ENCODE measurements at regions not wholly inside any gene's neighbourhood (a gene's known extent, or its start where the extent isn't known, plus 50 kb on each side); places are given as distances from the start of the nearest gene placed in this dataset.
A peak's percentile ranks its signal among the peaks of the same experiment; 100 is the strongest.

DNA sequence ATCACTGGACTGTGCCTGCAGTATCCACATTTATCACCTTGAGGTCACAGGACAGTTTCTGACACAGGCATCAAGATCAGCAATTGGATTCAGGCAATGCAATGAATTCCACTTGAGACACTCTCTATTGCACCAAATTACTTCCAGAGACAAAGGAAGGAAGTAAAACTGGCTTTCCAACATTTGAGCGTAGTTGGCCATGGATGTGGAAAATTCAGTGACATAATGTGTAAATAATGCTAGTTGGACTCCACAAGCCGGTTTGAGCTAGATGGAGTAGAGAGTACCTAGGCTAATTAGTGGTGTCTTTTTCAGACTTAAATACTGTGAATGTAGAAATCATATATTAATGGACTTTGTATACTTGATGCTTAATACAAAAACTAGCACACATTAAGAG, 168.3 kb upstream of the SYT1 start:
- TF ChIP-seq, protein P1, sequence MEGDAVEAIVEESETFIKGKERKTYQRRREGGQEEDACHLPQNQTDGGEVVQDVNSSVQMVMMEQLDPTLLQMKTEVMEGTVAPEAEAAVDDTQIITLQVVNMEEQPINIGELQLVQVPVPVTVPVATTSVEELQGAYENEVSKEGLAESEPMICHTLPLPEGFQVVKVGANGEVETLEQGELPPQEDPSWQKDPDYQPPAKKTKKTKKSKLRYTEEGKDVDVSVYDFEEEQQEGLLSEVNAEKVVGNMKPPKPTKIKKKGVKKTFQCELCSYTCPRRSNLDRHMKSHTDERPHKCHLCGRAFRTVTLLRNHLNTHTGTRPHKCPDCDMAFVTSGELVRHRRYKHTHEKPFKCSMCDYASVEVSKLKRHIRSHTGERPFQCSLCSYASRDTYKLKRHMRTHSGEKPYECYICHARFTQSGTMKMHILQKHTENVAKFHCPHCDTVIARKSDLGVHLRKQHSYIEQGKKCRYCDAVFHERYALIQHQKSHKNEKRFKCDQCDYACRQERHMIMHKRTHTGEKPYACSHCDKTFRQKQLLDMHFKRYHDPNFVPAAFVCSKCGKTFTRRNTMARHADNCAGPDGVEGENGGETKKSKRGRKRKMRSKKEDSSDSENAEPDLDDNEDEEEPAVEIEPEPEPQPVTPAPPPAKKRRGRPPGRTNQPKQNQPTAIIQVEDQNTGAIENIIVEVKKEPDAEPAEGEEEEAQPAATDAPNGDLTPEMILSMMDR (IDR thresholded peaks at IDR 0.05; ENCODE audit: low read depth, low read length, missing control alignments): no peak
- no peak overlapping the region for H3K4me3 ChIP-seq (replicated peaks; ENCODE audit: low read depth, low read length)
- no peak for DNase-seq (ENCODE audit: extremely low read depth, low read depth)

DNA sequence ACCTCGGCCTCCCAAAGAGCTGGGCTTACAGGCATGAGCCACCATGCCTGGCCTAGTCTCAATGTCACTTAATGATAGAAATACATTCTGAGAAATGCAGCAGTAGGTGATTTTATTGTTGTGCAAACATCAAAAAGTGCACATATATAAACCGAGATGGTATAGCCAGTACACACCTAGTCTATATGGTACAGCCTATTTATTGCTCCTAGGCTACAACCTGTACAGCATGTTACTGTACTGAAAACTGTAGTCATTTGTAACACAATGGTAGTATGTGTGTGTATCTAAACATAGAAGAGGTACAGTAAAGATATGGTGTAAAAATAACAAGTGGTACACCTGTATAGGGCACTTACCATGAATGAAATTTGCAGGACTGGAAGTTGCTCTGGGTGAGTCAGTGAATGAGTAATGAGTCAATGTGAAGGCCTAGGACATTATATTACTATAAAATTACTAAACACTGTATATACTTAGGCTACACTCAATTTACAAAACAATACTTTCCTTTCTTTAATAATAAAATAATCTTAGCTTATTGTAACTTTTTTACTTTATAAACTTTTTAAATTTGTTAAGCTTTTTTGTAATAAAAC, 166.7 kb upstream of the SYT1 start:
- TF ChIP-seq, protein P1 (IDR thresholded peaks at IDR 0.05; ENCODE audit: low read depth, low read length, missing control alignments): no peak
- H3K4me3 ChIP-seq (replicated peaks; ENCODE audit: low read depth, low read length): no peak overlapping the region
- DNase-seq (ENCODE audit: extremely low read depth, low read depth): no peak

DNA sequence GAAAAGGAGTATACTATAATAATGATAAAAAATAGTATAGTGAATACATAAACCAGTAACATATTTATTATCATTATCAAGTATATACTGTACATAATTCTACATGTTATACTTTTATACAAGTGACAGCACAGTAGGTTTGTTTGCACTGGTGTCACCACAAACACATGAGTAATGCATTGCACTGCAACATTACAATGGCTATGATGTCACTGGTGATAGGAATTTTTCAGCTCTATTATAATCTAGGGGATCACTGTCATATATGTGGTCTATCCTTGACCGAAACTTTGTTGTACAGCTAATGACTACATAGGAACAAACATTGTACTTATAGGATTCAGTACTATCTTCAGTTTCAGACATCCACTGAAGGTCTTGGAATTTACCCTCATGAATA, 165.8 kb upstream of the SYT1 start:
- no peak overlapping the region for H3K4me3 ChIP-seq (replicated peaks; ENCODE audit: low read depth, low read length)
- no peak for DNase-seq (ENCODE audit: extremely low read depth, low read depth)
- TF ChIP-seq, protein P1 (IDR thresholded peaks at IDR 0.05; ENCODE audit: low read depth, low read length, missing control alignments): no peak

DNA sequence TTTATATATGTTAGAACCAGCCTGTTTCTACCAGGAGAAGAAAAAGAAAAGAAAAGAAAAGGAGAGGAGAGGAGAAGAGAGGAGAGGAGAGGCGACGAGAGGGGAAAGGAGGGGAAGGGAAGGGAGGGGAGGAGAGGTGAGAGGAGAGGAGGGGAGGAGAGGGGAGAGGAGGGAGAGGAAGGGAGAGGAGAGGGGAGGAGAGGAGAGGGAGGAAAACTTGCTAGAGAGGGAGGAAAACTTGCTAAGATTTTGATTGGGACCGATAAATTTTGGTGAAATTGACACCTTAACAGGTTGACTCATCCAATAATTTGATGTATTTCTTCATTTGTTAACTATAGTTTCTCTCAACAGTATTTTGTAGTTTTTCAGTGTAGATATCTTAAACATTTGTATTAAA, 164.0 kb upstream of the SYT1 start:
- DNase-seq (ENCODE audit: extremely low read depth, low read depth): no peak
- H3K4me3 ChIP-seq (replicated peaks; ENCODE audit: low read depth, low read length): no peak overlapping the region
- TF ChIP-seq, protein P1 (IDR thresholded peaks at IDR 0.05; ENCODE audit: low read depth, low read length, missing control alignments): no peak

DNA sequence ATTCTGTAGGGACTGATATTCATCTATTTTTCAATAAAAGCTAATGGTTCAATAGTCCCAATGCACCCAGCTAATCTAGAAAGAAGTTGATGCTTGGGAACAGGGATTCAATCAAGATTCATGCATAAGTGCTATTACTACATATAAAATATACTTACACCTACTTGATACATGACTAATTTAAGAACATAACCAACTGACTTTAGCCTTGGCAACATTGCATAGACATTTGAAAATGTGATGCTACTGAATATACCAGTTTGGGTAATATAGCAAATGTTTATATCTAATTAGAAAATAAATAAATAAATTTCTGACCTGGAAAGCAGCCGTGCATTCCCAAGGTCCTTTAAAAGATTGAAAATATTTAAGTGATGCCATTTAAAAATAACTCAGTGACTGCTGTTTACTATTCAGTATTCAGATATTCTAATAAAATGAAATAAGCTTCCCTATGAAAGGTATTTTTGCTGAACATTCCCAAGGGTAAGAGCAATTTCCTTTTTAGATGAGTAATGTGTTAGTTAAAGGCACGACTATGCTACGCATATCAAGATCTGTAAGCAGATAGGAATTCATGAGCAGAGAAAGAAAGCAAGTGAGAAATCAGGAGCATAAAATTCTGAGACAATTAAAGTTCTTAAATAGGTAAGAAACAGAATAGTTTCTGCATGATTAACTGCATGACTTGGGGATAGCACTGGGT, 160.6 kb upstream of the SYT1 start:
- peak; percentile 24 for DNase-seq (ENCODE audit: extremely low read depth, low read depth)
- H3K4me3 ChIP-seq (replicated peaks; ENCODE audit: low read depth, low read length): no peak overlapping the region
- TF ChIP-seq, protein P1 (IDR thresholded peaks at IDR 0.05; ENCODE audit: low read depth, low read length, missing control alignments): no peak

DNA sequence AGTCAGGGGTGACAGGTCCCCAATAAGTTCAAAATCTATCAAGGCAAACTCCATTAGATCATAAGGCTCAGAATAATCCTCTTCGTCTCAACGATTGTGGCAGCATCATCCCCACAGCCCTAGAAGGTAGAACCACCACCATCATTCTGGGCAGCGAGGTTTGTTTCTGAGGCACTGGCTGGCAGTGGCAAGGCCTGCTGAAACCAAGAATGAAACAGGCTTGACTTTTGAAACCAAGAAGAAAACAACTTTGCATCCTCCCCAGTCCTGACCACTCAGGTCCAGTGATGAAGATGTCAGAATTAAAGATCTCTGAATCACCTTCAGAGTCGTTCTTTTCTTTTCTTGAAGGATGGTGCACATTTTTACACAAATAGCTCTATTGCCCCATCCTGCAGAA, 152.6 kb upstream of the SYT1 start:
- no peak overlapping the region for H3K4me3 ChIP-seq (replicated peaks; ENCODE audit: low read depth, low read length)
- no peak for DNase-seq (ENCODE audit: extremely low read depth, low read depth)
- TF ChIP-seq, protein P1 (IDR thresholded peaks at IDR 0.05; ENCODE audit: low read depth, low read length, missing control alignments): no peak

Measured in HFF-Myc (cell line).